ENCODE measurements at regions not wholly inside any gene's neighbourhood (a gene's known extent, or its start where the extent isn't known, plus 50 kb on each side); places are given as distances from the start of the nearest gene placed in this dataset.

- Histone ChIP-seq H3K9ac (ENCODE audit: low read length) (no peak overlapping the region), H3K9me2 (ENCODE audit: low read depth, low read length) (no peaks in the 10 kb centered on the region), H3K79me2 (ENCODE audit: insufficient read depth, low read length) (no peaks in the 10 kb centered on the region), H2AFZ (ENCODE audit: low read length) (no peak overlapping the region), H3K4me1 (ENCODE audit: insufficient read depth, low read length, severe bottlenecking) (no peaks in the 10 kb centered on the region), H3K36me3 (ENCODE audit: insufficient read depth, low read length) (no peaks in the 10 kb centered on the region), H3K4me3 (ENCODE audit: low read depth, low read length, poor library complexity, severe bottlenecking) (no peak overlapping the region), H4K20me1 (ENCODE audit: insufficient read depth, low read length) (no peaks in the 10 kb centered on the region), H3F3A (ENCODE audit: insufficient read depth, low read length) (no peaks in the 10 kb centered on the region), H3K4me2 (ENCODE audit: low read length) (no peak overlapping the region), H3K9me3 (ENCODE audit: low read length) (no peaks in the 10 kb centered on the region), H3K27ac (ENCODE audit: low read depth, low read length, poor library complexity, severe bottlenecking) (no peak overlapping the region), H3K27me3 (ENCODE audit: insufficient read depth, low read length) (no peaks in the 10 kb centered on the region)
- TF ChIP-seq EZH2 (IDR thresholded peaks at IDR 0.05; ENCODE audit: borderline replicate concordance, low read length) (no peak), CTCF (IDR thresholded peaks at IDR 0.05; ENCODE audit: low read length) (no peak)
These were observed 148.4 kb upstream of the VCX3A start for GRCh38 chrX:6683353-6683752.

GRCh38 chrX:6681521-6682145 is 146.7 kb upstream of the VCX3A start:
- Histone ChIP-seq H3K79me2 (ENCODE audit: insufficient read depth, low read length) (no peaks in the 10 kb centered on the region), H3K36me3 (ENCODE audit: insufficient read depth, low read length) (no peaks in the 10 kb centered on the region), H3K9me3 (ENCODE audit: low read length) (no peaks in the 10 kb centered on the region), H3F3A (ENCODE audit: insufficient read depth, low read length) (no peaks in the 10 kb centered on the region), H3K4me3 (ENCODE audit: low read depth, low read length, poor library complexity, severe bottlenecking) (no peak overlapping the region), H3K27ac (ENCODE audit: low read depth, low read length, poor library complexity, severe bottlenecking) (no peak overlapping the region), H3K9ac (ENCODE audit: low read length) (no peak overlapping the region), H2AFZ (ENCODE audit: low read length) (no peak overlapping the region), H4K20me1 (ENCODE audit: insufficient read depth, low read length) (no peaks in the 10 kb centered on the region), H3K4me2 (ENCODE audit: low read length) (no peak overlapping the region), H3K4me1 (ENCODE audit: insufficient read depth, low read length, severe bottlenecking) (no peaks in the 10 kb centered on the region), H3K9me2 (ENCODE audit: low read depth, low read length) (no peaks in the 10 kb centered on the region), H3K27me3 (ENCODE audit: insufficient read depth, low read length) (no peaks in the 10 kb centered on the region)
- TF ChIP-seq EZH2 (IDR thresholded peaks at IDR 0.05; ENCODE audit: borderline replicate concordance, low read length) (no peak), CTCF (IDR thresholded peaks at IDR 0.05; ENCODE audit: low read length) (no peak)

GRCh38 chrX:6679988-6680387 is 145.1 kb upstream of the VCX3A start:
- no peaks in the 10 kb centered on the region for H4K20me1 ChIP-seq (ENCODE audit: insufficient read depth, low read length)
- no peaks in the 10 kb centered on the region for H3K4me1 ChIP-seq (ENCODE audit: insufficient read depth, low read length, severe bottlenecking)
- H3F3A ChIP-seq (ENCODE audit: insufficient read depth, low read length), result no peaks in the 10 kb centered on the region
- no peak overlapping the region for H3K4me3 ChIP-seq (ENCODE audit: low read depth, low read length, poor library complexity, severe bottlenecking)
- TF ChIP-seq CTCF (IDR thresholded peaks at IDR 0.05; ENCODE audit: low read length) (no peak), EZH2 (IDR thresholded peaks at IDR 0.05; ENCODE audit: borderline replicate concordance, low read length) (no peak)
- H3K9me3 ChIP-seq (ENCODE audit: low read length), result no peaks in the 10 kb centered on the region
- H3K27me3 ChIP-seq (ENCODE audit: insufficient read depth, low read length), result no peaks in the 10 kb centered on the region
- H3K4me2 ChIP-seq (ENCODE audit: low read length), result no peak overlapping the region
- H3K27ac ChIP-seq (ENCODE audit: low read depth, low read length, poor library complexity, severe bottlenecking), result no peak overlapping the region
- H3K36me3 ChIP-seq (ENCODE audit: insufficient read depth, low read length), result no peaks in the 10 kb centered on the region
- H3K9me2 ChIP-seq (ENCODE audit: low read depth, low read length), result no peaks in the 10 kb centered on the region
- H3K9ac ChIP-seq (ENCODE audit: low read length), result no peak overlapping the region
- H3K79me2 ChIP-seq (ENCODE audit: insufficient read depth, low read length), result no peaks in the 10 kb centered on the region
- no peak overlapping the region for H2AFZ ChIP-seq (ENCODE audit: low read length)

Data from OCI-LY1 (cell line).